Colonic mucosa (tissue), 4 donors: ENCODE measurements at regions not wholly inside any gene's neighbourhood (a gene's known extent, or its start where the extent isn't known, plus 50 kb on each side); places are given as distances from the start of the nearest gene placed in this dataset.

Experiments used
- DNase-seq: peaks from one replicate; pipeline ENCODE4 v3.0.0-alpha.2; 2020
- H3K27ac ChIP-seq: fragments of 200-600 bp; one replicate; pipeline ENCODE4 v1.8.0; 2021
- H3K27me3 ChIP-seq: fragments of 200-600 bp; one replicate; pipeline ENCODE4 v1.8.0; 2021
- H3K36me3 ChIP-seq: fragments of 200-600 bp; one replicate; pipeline ENCODE4 v1.8.0; 2021
- H3K4me1 ChIP-seq: fragments of 200-600 bp; one replicate; pipeline ENCODE4 v1.8.0; 2021; ENCODE audit warnings: mild to moderate bottlenecking
- H3K4me3 ChIP-seq: fragments of 200-600 bp; one replicate; pipeline ENCODE4 v1.8.0; 2021
- H3K9ac ChIP-seq, 2 donors: one replicate each; pipeline ENCODE4 v1.7.0; 2013; ENCODE audit warnings: control low read depth in 2 of 2, low read depth in 2 of 2, low read length in 2 of 2
- H3K9me3 ChIP-seq: fragments of 200-600 bp; one replicate; pipeline ENCODE4 v1.8.0; 2021
- CTCF ChIP-seq: fragments of 200-600 bp; IDR thresholded peaks from one replicate; pipeline ENCODE4 v1.8.0; 2022; ENCODE audit warnings: antibody characterized with exemption, mild to moderate bottlenecking
- intact Hi-C: fragments of 100-400 bp; cut with DNase I; formaldehyde crosslinking; loops from one replicate; pipeline ENCODE4 v1.14.1; 2022
- donor health status: healthy.
- donor health status: DM: no; HTN: no; CAD: no.
- donor health status: DM: no; HTN: no; CAD: no.

GRCh38 chr1:37135032-37135431, 100.7 kb upstream of the GRIK3 start:
- no peaks in the 10 kb centered on the region for H3K27me3 ChIP-seq

GRCh38 chr1:37137014-37137413, 102.7 kb upstream of the GRIK3 start:
- H3K27me3 ChIP-seq: no peaks in the 10 kb centered on the region
- intact Hi-C loops: no loop called here
- no peaks in the 10 kb centered on the region for H3K9me3 ChIP-seq
- no peak overlapping the region for H3K27ac ChIP-seq
- no peaks in the 10 kb centered on the region for H3K36me3 ChIP-seq
- no peak overlapping the region for H3K4me3 ChIP-seq
- TF ChIP-seq CTCF: no peak
- H3K4me1 ChIP-seq: no peaks in the 10 kb centered on the region
- no peak overlapping the region for H3K9ac ChIP-seq
- no peak for DNase-seq

More at GRCh38 chr1:37135032-37135431, 100.7 kb upstream of the GRIK3 start:
- Histone ChIP-seq H3K9me3 (no peaks in the 10 kb centered on the region), H3K9ac (no peak overlapping the region), H3K27ac (no peak overlapping the region), H3K4me3 (no peak overlapping the region), H3K4me1 (no peaks in the 10 kb centered on the region), H3K36me3 (no peaks in the 10 kb centered on the region)
- TF ChIP-seq CTCF: no peak
- no peak for DNase-seq
- intact Hi-C loops: no loop called here

GRCh38 chr1:37137601-37138000, 103.3 kb upstream of the GRIK3 start:
- Histone ChIP-seq H3K9me3 (no peaks in the 10 kb centered on the region), H3K9ac (no peak overlapping the region), H3K4me1 (no peaks in the 10 kb centered on the region), H3K4me3 (no peak overlapping the region), H3K36me3 (no peaks in the 10 kb centered on the region), H3K27me3 (no peaks in the 10 kb centered on the region), H3K27ac (no peak overlapping the region)
- no peak for TF ChIP-seq CTCF
- intact Hi-C loops: no loop called here
- DNase-seq: no peak

- no peak overlapping the region for H3K4me3 ChIP-seq
- no peak for TF ChIP-seq CTCF
- no peaks in the 10 kb centered on the region for H3K4me1 ChIP-seq
- no peak overlapping the region for H3K9ac ChIP-seq
- DNase-seq: no peak
- no peaks in the 10 kb centered on the region for H3K27me3 ChIP-seq
- H3K9me3 ChIP-seq: no peaks in the 10 kb centered on the region
- H3K27ac ChIP-seq: no peak overlapping the region
- intact Hi-C loops: no loop called here
- H3K36me3 ChIP-seq: no peaks in the 10 kb centered on the region
Observed at GRCh38 chr1:37143800-37144199, 109.5 kb upstream of the GRIK3 start.

- intact Hi-C loops: no loop called here
- TF ChIP-seq CTCF: no peak
- DNase-seq: no peak
- no peaks in the 10 kb centered on the region for H3K4me1 ChIP-seq
- no peak overlapping the region for H3K9ac ChIP-seq
- no peak overlapping the region for H3K4me3 ChIP-seq
- H3K27ac ChIP-seq: no peak overlapping the region
- no peaks in the 10 kb centered on the region for H3K9me3 ChIP-seq
- H3K27me3 ChIP-seq: no peaks in the 10 kb centered on the region
- no peaks in the 10 kb centered on the region for H3K36me3 ChIP-seq
Observed at GRCh38 chr1:37146071-37146470, 111.8 kb upstream of the GRIK3 start.

GRCh38 chr1:37147392-37147831, 113.1 kb upstream of the GRIK3 start:
- no peak overlapping the region for H3K27ac ChIP-seq
- no peak for TF ChIP-seq CTCF

More at GRCh38 chr1:37147392-37147831, 113.1 kb upstream of the GRIK3 start:
- Histone ChIP-seq H3K9me3 (no peaks in the 10 kb centered on the region), H3K36me3 (no peaks in the 10 kb centered on the region), H3K9ac (no peak overlapping the region), H3K4me3 (no peak overlapping the region), H3K27me3 (no peaks in the 10 kb centered on the region), H3K4me1 (no peaks in the 10 kb centered on the region)
- no peak for DNase-seq
- intact Hi-C loops: no loop called here
